GM06990 (cell line): ENCODE measurements at regions not wholly inside any gene's neighbourhood (a gene's known extent, or its start where the extent isn't known, plus 50 kb on each side); places are given as distances from the start of the nearest gene placed in this dataset.
"Not testable (repeated sequence)": the region's sequence is repeated elsewhere in the genome, so short reads cannot be mapped to it uniquely, and the experiment has no call there.

Source experiments
- DNase-seq: peaks from one replicate; pipeline ENCODE4 v3.0.0-alpha.2; 2011; ENCODE audit not compliant: insufficient read length; ENCODE audit errors: extremely low read depth
- H3K27me3 ChIP-seq: replicated peaks from 2 replicates; pipeline ENCODE4 v1.6.0; 2011; ENCODE audit warnings: low read length; ENCODE audit not compliant: control insufficient read depth, insufficient read depth
- H3K36me3 ChIP-seq: 2 replicates; pipeline ENCODE4 v1.5.1; 2011; ENCODE audit warnings: low read length; ENCODE audit not compliant: control insufficient read depth, insufficient read depth
- H3K4me3 ChIP-seq: replicated peaks from 2 replicates; pipeline ENCODE4 v1.5.1; 2011; ENCODE audit warnings: low read depth, mild to moderate bottlenecking, control low read depth, low read length
- CTCF ChIP-seq: IDR thresholded peaks from 2 replicates; pipeline ENCODE4 v1.5.1; 2011; ENCODE audit warnings: low read length, control low read depth, mild to moderate bottlenecking, inconsistent platforms; ENCODE audit not compliant: insufficient read depth, poor library complexity, severe bottlenecking

- Histone ChIP-seq H3K36me3 (no peaks in the 10 kb centered on the region), H3K27me3 (no peaks in the 10 kb centered on the region), H3K4me3 (no peak overlapping the region)
- DNase-seq: no peak
- no peak for TF ChIP-seq CTCF
Measured at GRCh38 chr18:1302861-1303260, 398.2 kb downstream of the ADCYAP1 start.

- Histone ChIP-seq H3K4me3 (no peak overlapping the region), H3K27me3 (no peaks in the 10 kb centered on the region), H3K36me3 (no peaks in the 10 kb centered on the region)
- DNase-seq: no peak
- no peak for TF ChIP-seq CTCF
Measured at GRCh38 chr18:1304392-1304992, 399.8 kb downstream of the ADCYAP1 start.

- TF ChIP-seq CTCF: no peak
- DNase-seq: no peak
- no peak overlapping the region for H3K4me3 ChIP-seq
- no peaks in the 10 kb centered on the region for H3K27me3 ChIP-seq
- H3K36me3 ChIP-seq: no peaks in the 10 kb centered on the region
Measured at GRCh38 chr18:1306641-1307040, 402.0 kb downstream of the ADCYAP1 start.

GRCh38 chr18:1308686-1309085, 404.0 kb downstream of the ADCYAP1 start:
- H3K27me3 ChIP-seq: no peaks in the 10 kb centered on the region
- no peak for DNase-seq
- no peaks in the 10 kb centered on the region for H3K36me3 ChIP-seq
- no peak for TF ChIP-seq CTCF
- H3K4me3 ChIP-seq: no peak overlapping the region

- no peaks in the 10 kb centered on the region for H3K36me3 ChIP-seq
- no peak for DNase-seq
- H3K27me3 ChIP-seq: no peaks in the 10 kb centered on the region
- H3K4me3 ChIP-seq: no peak overlapping the region
- no peak for TF ChIP-seq CTCF
Measured at GRCh38 chr18:1311376-1311775, 406.7 kb downstream of the ADCYAP1 start.

- not testable (repeated sequence) for H3K36me3 ChIP-seq, DNase-seq, H3K27me3 ChIP-seq, H3K4me3 ChIP-seq
Measured at GRCh38 chr18:1335345-1335744, 430.7 kb downstream of the ADCYAP1 start.
